Right atrium auricular region (tissue), 2 donors: ENCODE measurements at regions not wholly inside any gene's neighbourhood (a gene's known extent, or its start where the extent isn't known, plus 50 kb on each side); places are given as distances from the start of the nearest gene placed in this dataset.
A peak's percentile ranks its signal among the peaks of the same experiment; 100 is the strongest.

Experiments used
- DNase-seq: peaks from one replicate; pipeline ENCODE4 v3.0.0-alpha.2; 2019; ENCODE audit warnings: low spot score
- H3K27ac ChIP-seq, 2 donors: fragments of 200-600 bp; sonication (generic); 1 replicate in 1 of 2; 2 replicates in 1 of 2; pipeline ENCODE4 v1.5.1; 2016 to 2019
- H3K27me3 ChIP-seq, 2 donors: fragments of 200-600 bp; sonication (generic); one replicate each; pipeline versions ENCODE4 v1.5.1 to v1.6.0; 2017 to 2019
- H3K36me3 ChIP-seq: fragments of 200-600 bp; sonication (generic); one replicate; pipeline ENCODE4 v1.5.1; 2016
- H3K4me1 ChIP-seq, 2 donors: fragments of 200-600 bp; sonication (generic); one replicate each; pipeline versions ENCODE4 v1.5.1 to v1.6.0; 2017 to 2019
- H3K4me3 ChIP-seq, 2 donors: fragments of 200-600 bp; sonication (generic); 1 replicate in 1 of 2; 2 replicates in 1 of 2; pipeline ENCODE4 v1.5.1; 2017 to 2019; ENCODE audit warnings: mild to moderate bottlenecking in 1 of 2, moderate library complexity in 1 of 2
- H3K9me3 ChIP-seq, 2 donors: fragments of 200-600 bp; sonication (generic); one replicate each; pipeline ENCODE4 v1.5.1; 2019
- CTCF ChIP-seq, 2 donors: fragments of 200-600 bp; sonication (generic); IDR thresholded peaks; one replicate each; pipeline ENCODE4 v1.5.1; 2019; ENCODE audit warnings: antibody characterized with exemption in 2 of 2

- H3K27ac ChIP-seq: peak overlapping the region in 1 of 2 donors; percentile 23
- no peaks in the 10 kb centered on the region for H3K27me3 ChIP-seq
- no peaks in the 10 kb centered on the region for H3K36me3 ChIP-seq
- DNase-seq: no peak
- H3K4me1 ChIP-seq: peaks cover 0 to 32% of the 10 kb centered on the region in 2 donors
- H3K4me3 ChIP-seq: no peak overlapping the region
- no peak for TF ChIP-seq CTCF (IDR thresholded peaks at IDR 0.05)
- H3K9me3 ChIP-seq: no peaks in the 10 kb centered on the region
Observed at GRCh38 chr11:8839957-8840945, 70.7 kb upstream of the AKIP1 start.

GRCh38 chr11:8841899-8842298, 69.1 kb upstream of the AKIP1 start:
- Histone ChIP-seq H3K9me3 (no peaks in the 10 kb centered on the region), H3K4me1 (peaks cover 0 to 32% of the 10 kb centered on the region in 2 donors), H3K36me3 (no peaks in the 10 kb centered on the region), H3K4me3 (no peak overlapping the region), H3K27me3 (no peaks in the 10 kb centered on the region), H3K27ac (no peak overlapping the region)
- TF ChIP-seq CTCF (IDR thresholded peaks at IDR 0.05): no peak
- no peak for DNase-seq

- no peaks in the 10 kb centered on the region for H3K9me3 ChIP-seq
- H3K27me3 ChIP-seq: no peaks in the 10 kb centered on the region
Observed at GRCh38 chr11:8858808-8859207, 52.2 kb upstream of the AKIP1 start.

More at GRCh38 chr11:8858808-8859207, 52.2 kb upstream of the AKIP1 start:
- Histone ChIP-seq H3K4me3 (no peak overlapping the region), H3K4me1 (peaks cover 0 to 11% of the 10 kb centered on the region in 2 donors), H3K36me3 (no peaks in the 10 kb centered on the region), H3K27ac (no peak overlapping the region)
- no peak for DNase-seq
- no peak for TF ChIP-seq CTCF (IDR thresholded peaks at IDR 0.05)
